HFFc6 (cell line): ENCODE measurements at regions not wholly inside any gene's neighbourhood (a gene's known extent, or its start where the extent isn't known, plus 50 kb on each side); places are given as distances from the start of the nearest gene placed in this dataset.

Source experiments
- DNase-seq: peaks from one replicate; pipeline ENCODE4 v3.0.0-alpha.2; 2018
- H3K27ac Mint-ChIP-seq: 2 replicates; pipeline ENCODE4 v1.8.0; 2020; ENCODE audit warnings: mild to moderate bottlenecking, mixed read lengths
- H3K27me3 Mint-ChIP-seq: 2 replicates; pipeline ENCODE4 v1.8.0; 2021; ENCODE audit warnings: mild to moderate bottlenecking, moderate library complexity, mixed read lengths; ENCODE audit not compliant: insufficient read depth
- H3K36me3 Mint-ChIP-seq: 2 replicates; pipeline ENCODE4 v1.8.0; 2021; ENCODE audit warnings: low read depth, mixed read lengths
- H3K4me1 Mint-ChIP-seq: 2 replicates; pipeline ENCODE4 v1.8.0; 2020; ENCODE audit warnings: low read depth, mixed read lengths
- H3K4me3 Mint-ChIP-seq: 2 replicates; pipeline ENCODE4 v1.8.0; 2020; ENCODE audit warnings: mild to moderate bottlenecking, moderate library complexity, mixed read lengths
- H3K9me3 Mint-ChIP-seq: 2 replicates; pipeline ENCODE4 v1.8.0; 2020; ENCODE audit warnings: mild to moderate bottlenecking, mixed read lengths
- CTCF ChIP-seq: fragments of 200-600 bp; sonication (generic); IDR thresholded peaks from 2 replicates; pipeline ENCODE4 v1.5.0; 2021; ENCODE audit warnings: antibody characterized with exemption, mild to moderate bottlenecking

GRCh38 chr18:69222089-69222488, 178.6 kb upstream of the DOK6 start:
- Mint-ChIP-seq H3K27ac (no peak overlapping the region), H3K4me1 (no peaks in the 10 kb centered on the region), H3K9me3 (peaks cover 19% of the 10 kb centered on the region), H3K4me3 (no peak overlapping the region), H3K36me3 (no peaks in the 10 kb centered on the region), H3K27me3 (no peaks in the 10 kb centered on the region)
- DNase-seq = no peak
- TF ChIP-seq CTCF = no peak

- no peak overlapping the region for H3K27ac Mint-ChIP-seq
- TF ChIP-seq CTCF = no peak
- H3K27me3 Mint-ChIP-seq = no peaks in the 10 kb centered on the region
These were observed 173.7 kb upstream of the DOK6 start for GRCh38 chr18:69226971-69227370.

GRCh38 chr18:69230204-69230603, 170.5 kb upstream of the DOK6 start:
- Mint-ChIP-seq H3K4me1 (no peaks in the 10 kb centered on the region), H3K27me3 (no peaks in the 10 kb centered on the region), H3K9me3 (peaks cover 10% of the 10 kb centered on the region), H3K27ac (no peak overlapping the region), H3K4me3 (no peak overlapping the region), H3K36me3 (no peaks in the 10 kb centered on the region)
- DNase-seq = no peak
- TF ChIP-seq CTCF = no peak

More at GRCh38 chr18:69226971-69227370, 173.7 kb upstream of the DOK6 start:
- Mint-ChIP-seq H3K36me3 (no peaks in the 10 kb centered on the region), H3K9me3 (peaks cover 19% of the 10 kb centered on the region), H3K4me3 (no peak overlapping the region), H3K4me1 (no peaks in the 10 kb centered on the region)
- no peak for DNase-seq

GRCh38 chr18:69233465-69234054, 167.1 kb upstream of the DOK6 start:
- H3K36me3 Mint-ChIP-seq = no peaks in the 10 kb centered on the region
- H3K4me3 Mint-ChIP-seq = no peak overlapping the region
- no peak for DNase-seq
- H3K27ac Mint-ChIP-seq = no peak overlapping the region
- peaks cover 18% of the 10 kb centered on the region for H3K9me3 Mint-ChIP-seq
- no peak for TF ChIP-seq CTCF
- H3K4me1 Mint-ChIP-seq = no peaks in the 10 kb centered on the region
- no peaks in the 10 kb centered on the region for H3K27me3 Mint-ChIP-seq

- Mint-ChIP-seq H3K9me3 (peaks cover 20% of the 10 kb centered on the region), H3K4me1 (no peaks in the 10 kb centered on the region), H3K27ac (no peak overlapping the region), H3K27me3 (no peaks in the 10 kb centered on the region), H3K4me3 (no peak overlapping the region), H3K36me3 (no peaks in the 10 kb centered on the region)
- DNase-seq = no peak
- TF ChIP-seq CTCF = no peak
These were observed 160.6 kb upstream of the DOK6 start for GRCh38 chr18:69239849-69240674.
